Neural cell (in vitro differentiated cells): ENCODE measurements at regions not wholly inside any gene's neighbourhood (a gene's known extent, or its start where the extent isn't known, plus 50 kb on each side); places are given as distances from the start of the nearest gene placed in this dataset.

Source experiments
- H2AFZ ChIP-seq: fragments of 200-600, 300-800 bp; sonication (generic), shearing (Covaris generic); 2 replicates; pipeline ENCODE4 v1.6.0; 2014; ENCODE audit warnings: low read depth, mild to moderate bottlenecking, antibody characterized with exemption, low read length, moderate library complexity
- H3F3A ChIP-seq: fragments of 200-600 bp; shearing (Covaris generic); 2 replicates; pipeline ENCODE4 v1.6.1; 2016; ENCODE audit warnings: mild to moderate bottlenecking, moderate library complexity, mixed read lengths, antibody characterized with exemption, low read length; ENCODE audit not compliant: insufficient read depth, poor library complexity, severe bottlenecking
- H3K27ac ChIP-seq: fragments of 200-600, 300-800 bp; sonication (generic), shearing (Covaris generic); 2 replicates; pipeline ENCODE4 v1.5.1; 2014; ENCODE audit warnings: mild to moderate bottlenecking, low read length, moderate library complexity
- H3K27me3 ChIP-seq: fragments of 300-800, 200-600 bp; sonication (generic), shearing (Covaris generic); 2 replicates; pipeline ENCODE4 v1.6.0; 2014; ENCODE audit warnings: mild to moderate bottlenecking, low read depth, low read length, moderate library complexity; ENCODE audit not compliant: insufficient read depth
- H3K36me3 ChIP-seq: fragments of 300-800, 200-600 bp; sonication (generic), shearing (Covaris generic); 2 replicates; pipeline ENCODE4 v1.5.1; 2014; ENCODE audit warnings: mild to moderate bottlenecking, antibody characterized with exemption, low read length, moderate library complexity; ENCODE audit not compliant: insufficient read depth
- H3K4me2 ChIP-seq: fragments of 300-800, 200-600 bp; sonication (generic), shearing (Covaris generic); 2 replicates; pipeline ENCODE4 v1.6.0; 2014; ENCODE audit warnings: mild to moderate bottlenecking, low read length
- H3K4me3 ChIP-seq: fragments of 300-800, 200-600 bp; sonication (generic), shearing (Covaris generic); 2 replicates; pipeline ENCODE4 v1.5.1; 2014; ENCODE audit warnings: mild to moderate bottlenecking, low read length, moderate library complexity
- H3K79me2 ChIP-seq: fragments of 200-600 bp; shearing (Covaris generic); replicated peaks from 2 replicates; pipeline ENCODE4 v1.6.0; 2014; ENCODE audit warnings: mild to moderate bottlenecking, low read length, moderate library complexity; ENCODE audit not compliant: insufficient read depth
- H3K9ac ChIP-seq: fragments of 300-800, 200-600 bp; sonication (generic), shearing (Covaris generic); 2 replicates; pipeline ENCODE4 v1.6.1; 2016; ENCODE audit warnings: mild to moderate bottlenecking, low read length, mixed read lengths
- H3K9me2 ChIP-seq: fragments of 200-600 bp; shearing (Covaris generic); 2 replicates; pipeline ENCODE4 v1.6.1; 2016; ENCODE audit warnings: mild to moderate bottlenecking, low read length, mixed read lengths; ENCODE audit not compliant: insufficient read depth
- H3K9me3 ChIP-seq: fragments of 200-600, 300-800 bp; sonication (generic), shearing (Covaris generic); 2 replicates; pipeline ENCODE4 v1.6.1; 2016; ENCODE audit warnings: mild to moderate bottlenecking, mixed run types, low read length, moderate library complexity, mixed read lengths
- H4K20me1 ChIP-seq: fragments of 200-600 bp; shearing (Covaris generic); 2 replicates; pipeline ENCODE4 v1.6.1; 2016; ENCODE audit warnings: mild to moderate bottlenecking, mixed run types; ENCODE audit not compliant: insufficient read depth
- CTCF ChIP-seq: fragments of 450-650 bp; IDR thresholded peaks from 2 replicates; pipeline ENCODE4 v1.5.1; 2014; ENCODE audit warnings: antibody characterized with exemption, mild to moderate bottlenecking, moderate library complexity; ENCODE audit not compliant: poor library complexity, severe bottlenecking
- EP300 ChIP-seq: fragments of 450-650 bp; conservative IDR thresholded peaks from 2 replicates; pipeline ENCODE4 v1.6.1; 2014; ENCODE audit warnings: antibody characterized with exemption, mild to moderate bottlenecking, moderate library complexity; ENCODE audit not compliant: poor library complexity, severe bottlenecking
- EZH2 ChIP-seq: fragments of 200-600, 300-800 bp; shearing (Covaris generic), sonication (generic); IDR thresholded peaks from 2 replicates; pipeline ENCODE4 v1.6.1; 2014; ENCODE audit warnings: antibody characterized with exemption, low read length, borderline replicate concordance, mild to moderate bottlenecking; ENCODE audit not compliant: insufficient read depth, poor library complexity, severe bottlenecking
- MXI1 ChIP-seq: fragments of 450-650 bp; conservative IDR thresholded peaks from 2 replicates; pipeline ENCODE4 v1.6.1; 2014; ENCODE audit warnings: antibody characterized with exemption, mild to moderate bottlenecking; ENCODE audit not compliant: poor library complexity, severe bottlenecking
- POLR2AphosphoS5 ChIP-seq: IDR thresholded peaks from 2 replicates; pipeline ENCODE4 v1.6.1; 2012
- RAD21 ChIP-seq: fragments of 450-650 bp; conservative IDR thresholded peaks from 2 replicates; pipeline ENCODE4 v1.6.1; 2014; ENCODE audit warnings: antibody characterized with exemption, mild to moderate bottlenecking, moderate library complexity
- REST ChIP-seq: IDR thresholded peaks from 2 replicates; pipeline ENCODE4 v1.6.1; 2012; ENCODE audit warnings: borderline replicate concordance
- SMC3 ChIP-seq: fragments of 450-650 bp; conservative IDR thresholded peaks from 2 replicates; pipeline ENCODE4 v1.6.1; 2014; ENCODE audit warnings: antibody characterized with exemption, mild to moderate bottlenecking, moderate library complexity; ENCODE audit not compliant: poor library complexity
- TAF1 ChIP-seq: IDR thresholded peaks from 2 replicates; pipeline ENCODE4 v1.6.1; 2012; ENCODE audit warnings: low read depth

- no peaks in the 10 kb centered on the region for H3K36me3 ChIP-seq
- H3F3A ChIP-seq = no peaks in the 10 kb centered on the region
- H3K27ac ChIP-seq = no peak overlapping the region
- H3K79me2 ChIP-seq = no peaks in the 10 kb centered on the region
- H3K9me3 ChIP-seq = peaks cover 4% of the 10 kb centered on the region
- no peak overlapping the region for H3K9ac ChIP-seq
- no peak overlapping the region for H3K4me3 ChIP-seq
- H3K9me2 ChIP-seq = no peaks in the 10 kb centered on the region
- no peak for TF ChIP-seq REST
- no peak for TF ChIP-seq MXI1
- no peak for TF ChIP-seq SMC3
- TF ChIP-seq POLR2AphosphoS5 = no peak
- no peak for TF ChIP-seq CTCF
- TF ChIP-seq RAD21 = no peak
- no peak for TF ChIP-seq TAF1
- no peak for TF ChIP-seq EZH2
- TF ChIP-seq EP300 = no peak
- no peak overlapping the region for H3K4me2 ChIP-seq
- H3K27me3 ChIP-seq = no peaks in the 10 kb centered on the region
- H4K20me1 ChIP-seq = no peaks in the 10 kb centered on the region
- H2AFZ ChIP-seq = no peak overlapping the region
Observed at GRCh38 chr13:63336549-63336948, 1920.9 kb upstream of the PCDH20 start.

- H3K36me3 ChIP-seq = no peaks in the 10 kb centered on the region
- H3K4me3 ChIP-seq = no peak overlapping the region
- TF ChIP-seq RAD21 (no peak), EZH2 (no peak), TAF1 (no peak), EP300 (no peak), MXI1 (no peak), CTCF (no peak), SMC3 (no peak), REST (no peak), POLR2AphosphoS5 (no peak)
- H3F3A ChIP-seq = no peaks in the 10 kb centered on the region
- no peak overlapping the region for H3K9ac ChIP-seq
- no peaks in the 10 kb centered on the region for H4K20me1 ChIP-seq
- no peaks in the 10 kb centered on the region for H3K27me3 ChIP-seq
- no peaks in the 10 kb centered on the region for H3K9me3 ChIP-seq
- H2AFZ ChIP-seq = no peak overlapping the region
- no peaks in the 10 kb centered on the region for H3K79me2 ChIP-seq
- no peaks in the 10 kb centered on the region for H3K9me2 ChIP-seq
- H3K4me2 ChIP-seq = no peak overlapping the region
- H3K27ac ChIP-seq = no peak overlapping the region
Observed at GRCh38 chr13:63327584-63327983, 1911.9 kb upstream of the PCDH20 start.
